Thyroid gland (tissue), 4 donors: ENCODE measurements at regions not wholly inside any gene's neighbourhood (a gene's known extent, or its start where the extent isn't known, plus 50 kb on each side); places are given as distances from the start of the nearest gene placed in this dataset.

ENCODE experiments used
- DNase-seq, 2 donors: peaks; one replicate each; pipeline ENCODE4 v3.0.0-alpha.2; 2019
- H3K27ac ChIP-seq, 3 donors: fragments of 200-600 bp; sonication (generic); 1 replicate in 2 of 3; 2 replicates in 1 of 3; pipeline ENCODE4 v1.5.1; 2016 to 2019; ENCODE audit warnings: mild to moderate bottlenecking in 1 of 3, moderate library complexity in 1 of 3
- H3K27me3 ChIP-seq: fragments of 200-600 bp; sonication (generic); one replicate; pipeline ENCODE4 v1.5.1; 2019
- H3K36me3 ChIP-seq, 2 donors: fragments of 200-600 bp; sonication (generic); one replicate each; pipeline ENCODE4 v1.5.1; 2016 to 2019
- H3K4me1 ChIP-seq, 2 donors: fragments of 200-600 bp; sonication (generic); one replicate each; pipeline ENCODE4 v1.5.1; 2017 to 2019
- H3K4me3 ChIP-seq, 3 donors: fragments of 200-600 bp; sonication (generic); replicated peaks in 1 of 3; 1 replicate in 2 of 3; 2 replicates in 1 of 3; pipeline ENCODE4 v1.5.1; 2016; ENCODE audit warnings: mild to moderate bottlenecking in 1 of 3
- H3K9me3 ChIP-seq: fragments of 200-600 bp; sonication (generic); one replicate; pipeline ENCODE4 v1.5.1; 2017
- POLR2A ChIP-seq, 2 donors: fragments of 450-650 bp; IDR thresholded peaks; one replicate each; pipeline ENCODE4 v1.6.1; 2017; ENCODE audit warnings: antibody characterized with exemption in 2 of 2, mild to moderate bottlenecking in 2 of 2, moderate library complexity in 1 of 2
- WGBS, 2 donors: methylation state at CpG; one replicate each; pipeline ENCODE4 v1.1.5; 2017; 5-methylcytosine and 5-hydroxymethylcytosine counted together
- intact Hi-C: fragments of 100-400 bp; cut with DNase I; formaldehyde crosslinking; loops from one replicate; pipeline ENCODE4 v1.15.1; 2023
- TF ChIP-seq, protein P1 (sequence below), 6 experiments: fragments of 200-600 bp in 3 of 6; fragments of 450-650 bp in 3 of 6; sonication (generic) in 3 of 6; IDR thresholded peaks; one replicate each; pipeline ENCODE4 v1.5.1; 2016 to 2019; ENCODE audit warnings: antibody characterized with exemption in 6 of 6, mild to moderate bottlenecking in 2 of 6, inconsistent platforms in 1 of 6, moderate library complexity in 1 of 6

DNA sequence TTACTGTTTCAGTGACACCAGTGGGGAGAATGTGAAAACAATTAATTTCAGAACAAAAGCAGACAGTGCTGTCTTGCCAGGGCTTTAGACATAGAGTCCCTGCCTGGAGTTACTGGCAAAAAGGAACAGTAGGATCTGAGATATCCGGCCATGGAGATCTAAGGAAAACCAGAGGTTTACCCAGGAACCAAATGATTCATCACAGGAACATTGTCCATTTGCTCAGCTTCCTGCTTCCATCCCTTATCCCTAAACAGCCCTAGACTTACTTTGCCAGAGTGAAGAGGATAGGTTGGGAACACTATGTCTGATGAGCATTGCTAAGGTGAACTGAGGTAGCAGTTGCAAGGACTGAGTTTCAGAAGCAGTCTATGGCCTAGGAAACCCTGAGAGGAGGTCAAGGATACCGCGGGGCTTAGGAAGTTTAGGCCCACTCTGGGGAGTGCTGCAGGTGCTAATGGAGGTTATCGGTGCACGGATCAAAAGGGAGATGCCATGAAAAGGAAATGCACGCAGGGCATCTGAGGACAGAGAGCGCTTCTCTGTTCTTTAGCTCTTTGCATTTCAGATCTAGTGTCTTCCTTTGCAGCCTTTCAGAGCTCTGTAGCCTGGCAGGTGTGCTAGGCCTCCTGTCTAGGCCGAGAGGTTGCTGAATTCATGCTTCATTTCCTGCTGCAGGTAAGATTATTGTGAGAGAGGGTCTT lies 223.9 kb downstream of the CDCA7 start:
- Histone ChIP-seq H3K4me1 (no peaks in the 10 kb centered on the region), H3K27me3 (no peaks in the 10 kb centered on the region), H3K36me3 (no peaks in the 10 kb centered on the region), H3K9me3 (no peaks in the 10 kb centered on the region), H3K4me3 (no peak overlapping the region), H3K27ac (no peak overlapping the region)
- intact Hi-C loops = no loop called here
- DNase-seq = no peak
- 94 to 96% methylated on average over 8 of the region's 8 CpGs for WGBS, 2 donors
- no peak for TF ChIP-seq POLR2A (IDR thresholded peaks at IDR 0.05)
- TF ChIP-seq, protein P1, sequence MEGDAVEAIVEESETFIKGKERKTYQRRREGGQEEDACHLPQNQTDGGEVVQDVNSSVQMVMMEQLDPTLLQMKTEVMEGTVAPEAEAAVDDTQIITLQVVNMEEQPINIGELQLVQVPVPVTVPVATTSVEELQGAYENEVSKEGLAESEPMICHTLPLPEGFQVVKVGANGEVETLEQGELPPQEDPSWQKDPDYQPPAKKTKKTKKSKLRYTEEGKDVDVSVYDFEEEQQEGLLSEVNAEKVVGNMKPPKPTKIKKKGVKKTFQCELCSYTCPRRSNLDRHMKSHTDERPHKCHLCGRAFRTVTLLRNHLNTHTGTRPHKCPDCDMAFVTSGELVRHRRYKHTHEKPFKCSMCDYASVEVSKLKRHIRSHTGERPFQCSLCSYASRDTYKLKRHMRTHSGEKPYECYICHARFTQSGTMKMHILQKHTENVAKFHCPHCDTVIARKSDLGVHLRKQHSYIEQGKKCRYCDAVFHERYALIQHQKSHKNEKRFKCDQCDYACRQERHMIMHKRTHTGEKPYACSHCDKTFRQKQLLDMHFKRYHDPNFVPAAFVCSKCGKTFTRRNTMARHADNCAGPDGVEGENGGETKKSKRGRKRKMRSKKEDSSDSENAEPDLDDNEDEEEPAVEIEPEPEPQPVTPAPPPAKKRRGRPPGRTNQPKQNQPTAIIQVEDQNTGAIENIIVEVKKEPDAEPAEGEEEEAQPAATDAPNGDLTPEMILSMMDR (IDR thresholded peaks at IDR 0.05) = no peak

- no peaks in the 10 kb centered on the region for H3K9me3 ChIP-seq
- 85 to 90% methylated on average over 1 of the region's 1 CpG for WGBS, 2 donors
- TF ChIP-seq, protein P1 (IDR thresholded peaks at IDR 0.05) = no peak
- no peak for TF ChIP-seq POLR2A (IDR thresholded peaks at IDR 0.05)
- no peak overlapping the region for H3K4me3 ChIP-seq
- intact Hi-C loops = no loop called here
- H3K36me3 ChIP-seq = no peaks in the 10 kb centered on the region
- H3K4me1 ChIP-seq = no peaks in the 10 kb centered on the region
- no peaks in the 10 kb centered on the region for H3K27me3 ChIP-seq
- no peak overlapping the region for H3K27ac ChIP-seq
- DNase-seq = no peak
These were observed 225.7 kb downstream of the CDCA7 start for GRCh38 chr2:173580351-173580750.

GRCh38 chr2:173580956-173581355 lies 226.3 kb downstream of the CDCA7 start:
- Histone ChIP-seq H3K9me3 (no peaks in the 10 kb centered on the region), H3K4me1 (no peaks in the 10 kb centered on the region), H3K27ac (no peak overlapping the region), H3K27me3 (no peaks in the 10 kb centered on the region), H3K36me3 (no peaks in the 10 kb centered on the region), H3K4me3 (no peak overlapping the region)
- DNase-seq = no peak
- intact Hi-C loops = no loop called here
- TF ChIP-seq, protein P1 (IDR thresholded peaks at IDR 0.05) = no peak
- no peak for TF ChIP-seq POLR2A (IDR thresholded peaks at IDR 0.05)

- H3K9me3 ChIP-seq = no peaks in the 10 kb centered on the region
- H3K4me1 ChIP-seq = no peaks in the 10 kb centered on the region
- WGBS, 2 donors = 89% methylated on average over 6 of the region's 6 CpGs
- H3K4me3 ChIP-seq = no peak overlapping the region
- H3K36me3 ChIP-seq = no peaks in the 10 kb centered on the region
- no peak for TF ChIP-seq POLR2A (IDR thresholded peaks at IDR 0.05)
- TF ChIP-seq, protein P1 (IDR thresholded peaks at IDR 0.05) = no peak
- intact Hi-C loops = no loop called here
- H3K27ac ChIP-seq = no peak overlapping the region
- no peak for DNase-seq
- H3K27me3 ChIP-seq = no peaks in the 10 kb centered on the region
These were observed 228.5 kb downstream of the CDCA7 start for GRCh38 chr2:173583196-173583595.

GRCh38 chr2:173584000-173584399 lies 229.3 kb downstream of the CDCA7 start:
- H3K4me1 ChIP-seq = peaks cover 2 to 5% of the 10 kb centered on the region in 2 donors
- DNase-seq = no peak
- intact Hi-C loops = no loop called here
- WGBS, 2 donors = 85 to 98% methylated on average over 1 of the region's 1 CpG
- H3K9me3 ChIP-seq = no peaks in the 10 kb centered on the region
- H3K4me3 ChIP-seq = no peak overlapping the region
- no peaks in the 10 kb centered on the region for H3K36me3 ChIP-seq
- no peak for TF ChIP-seq POLR2A (IDR thresholded peaks at IDR 0.05)
- TF ChIP-seq, protein P1 (IDR thresholded peaks at IDR 0.05) = no peak
- no peak overlapping the region for H3K27ac ChIP-seq
- H3K27me3 ChIP-seq = no peaks in the 10 kb centered on the region
